ENCODE measurements at regions not wholly inside any gene's neighbourhood (a gene's known extent, or its start where the extent isn't known, plus 50 kb on each side); places are given as distances from the start of the nearest gene placed in this dataset.

DNA sequence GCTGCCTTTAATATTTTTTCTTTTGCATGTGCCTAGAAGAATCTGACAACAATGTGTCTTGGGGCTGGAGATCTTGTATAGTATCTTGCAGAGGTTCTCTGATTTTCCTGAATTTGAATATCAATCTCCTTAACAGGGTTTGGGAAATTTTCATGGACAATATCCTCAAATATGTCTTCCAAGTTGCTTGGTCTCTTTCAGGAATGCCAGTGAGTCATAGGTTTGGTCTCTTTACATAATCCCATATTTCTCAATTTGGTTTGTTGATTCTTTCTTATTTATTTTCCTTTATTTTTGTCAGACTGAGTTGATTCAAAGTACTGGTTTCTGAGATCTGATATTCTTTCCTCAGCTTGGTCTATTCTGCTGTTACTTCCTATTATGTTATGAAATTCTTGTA is 208.7 kb upstream of the GLI3 start:
- DNase-seq (ENCODE audit: low spot score) = no peak

DNA sequence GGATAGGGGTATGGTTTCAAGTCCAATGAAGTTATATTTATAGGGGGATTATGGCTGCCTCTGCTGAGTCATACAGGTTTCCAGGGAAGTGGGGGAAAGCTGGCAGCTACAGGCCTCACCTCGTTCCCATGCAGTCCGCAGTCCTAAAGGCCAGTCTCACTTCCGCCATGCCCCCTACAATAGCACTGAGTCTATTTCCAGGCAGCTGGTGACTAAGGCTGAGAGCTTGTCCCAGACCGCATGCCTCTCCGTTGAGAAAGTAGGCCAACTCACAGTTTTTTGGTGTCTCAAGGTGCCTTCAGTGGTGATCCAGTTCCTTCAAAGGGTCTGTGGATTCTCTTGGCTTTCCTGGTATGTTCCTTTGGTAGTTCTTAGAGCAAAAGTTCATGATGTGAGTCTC is 203.9 kb upstream of the GLI3 start:
- no peak for DNase-seq (ENCODE audit: low spot score)

DNA sequence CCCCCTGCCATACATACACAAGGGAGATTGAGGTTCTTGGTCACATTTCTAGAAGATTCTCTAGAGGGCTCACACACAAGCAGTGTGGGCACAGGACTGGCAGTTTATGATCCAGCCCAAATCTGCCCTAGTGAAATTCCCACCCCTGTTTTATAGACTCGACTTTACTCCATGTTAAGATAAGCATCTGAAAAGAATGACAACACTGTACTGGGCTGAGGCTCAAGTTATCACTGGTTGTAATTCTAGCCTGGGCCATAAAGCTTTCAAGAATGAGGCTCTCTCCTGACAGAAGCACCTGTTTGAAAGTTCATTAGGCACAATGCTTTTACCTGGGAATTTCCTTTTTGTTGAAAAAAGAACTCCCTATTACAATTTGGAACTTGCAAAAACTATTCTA is 195.6 kb upstream of the GLI3 start:
- no peak for DNase-seq (ENCODE audit: low spot score)

DNA sequence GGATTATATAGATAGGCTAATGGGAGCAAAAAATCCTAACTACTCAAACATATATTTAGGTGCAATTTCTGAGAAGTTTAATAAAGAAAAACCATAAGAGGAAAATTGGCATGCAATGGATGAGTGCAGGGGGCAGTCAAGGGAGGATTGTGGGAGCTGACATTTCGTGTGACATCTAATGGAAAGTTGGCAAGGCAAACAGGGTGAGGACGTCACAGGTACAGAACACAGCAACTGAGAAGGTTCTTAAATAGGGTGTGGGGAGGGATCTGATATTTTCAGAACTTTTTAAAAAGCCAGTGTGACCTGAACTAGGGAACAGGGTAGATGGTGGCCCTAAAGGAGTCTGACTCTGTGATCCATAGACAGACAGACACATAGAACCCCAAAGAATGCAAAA is 194.9 kb upstream of the GLI3 start:
- DNase-seq (ENCODE audit: low spot score) = no peak

DNA sequence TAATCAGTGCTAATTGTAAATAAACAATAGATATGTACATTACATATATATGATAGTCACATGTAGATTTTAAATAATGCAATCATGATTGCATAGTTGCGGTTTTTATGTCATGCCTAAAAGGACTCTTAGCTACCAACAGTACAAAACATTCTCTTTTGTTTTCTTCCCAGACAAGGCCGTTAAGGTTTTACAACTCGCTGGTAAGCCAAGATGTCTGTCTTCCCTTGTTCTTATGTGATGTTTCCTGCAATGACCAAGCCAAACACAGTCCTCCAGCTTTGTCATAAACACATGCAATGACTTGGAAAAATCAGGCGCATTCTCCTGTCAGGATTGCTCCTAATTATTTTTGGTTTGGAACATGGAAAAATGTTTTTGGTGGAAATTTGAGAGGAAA is 192.3 kb upstream of the GLI3 start:
- no peak for DNase-seq (ENCODE audit: low spot score)

DNA sequence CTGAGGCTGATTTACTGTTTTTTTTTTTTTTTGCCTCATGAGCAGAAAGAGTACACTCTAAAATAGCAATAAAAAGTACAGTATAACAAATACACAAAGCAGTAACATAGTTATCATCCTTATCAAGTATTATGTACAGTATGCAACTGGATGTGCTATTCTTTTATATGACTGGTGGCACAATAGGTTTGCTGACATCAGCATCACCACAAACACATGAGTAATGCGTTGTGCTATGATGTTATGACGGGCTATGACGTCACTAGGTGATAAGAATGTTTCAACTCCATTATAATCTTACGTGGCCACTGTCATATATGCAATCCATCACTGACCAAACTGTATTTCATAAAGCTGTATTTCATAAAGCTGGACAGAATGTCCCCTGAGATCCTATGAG is 189.2 kb upstream of the GLI3 start:
- no peak for DNase-seq (ENCODE audit: low spot score)

DNA sequence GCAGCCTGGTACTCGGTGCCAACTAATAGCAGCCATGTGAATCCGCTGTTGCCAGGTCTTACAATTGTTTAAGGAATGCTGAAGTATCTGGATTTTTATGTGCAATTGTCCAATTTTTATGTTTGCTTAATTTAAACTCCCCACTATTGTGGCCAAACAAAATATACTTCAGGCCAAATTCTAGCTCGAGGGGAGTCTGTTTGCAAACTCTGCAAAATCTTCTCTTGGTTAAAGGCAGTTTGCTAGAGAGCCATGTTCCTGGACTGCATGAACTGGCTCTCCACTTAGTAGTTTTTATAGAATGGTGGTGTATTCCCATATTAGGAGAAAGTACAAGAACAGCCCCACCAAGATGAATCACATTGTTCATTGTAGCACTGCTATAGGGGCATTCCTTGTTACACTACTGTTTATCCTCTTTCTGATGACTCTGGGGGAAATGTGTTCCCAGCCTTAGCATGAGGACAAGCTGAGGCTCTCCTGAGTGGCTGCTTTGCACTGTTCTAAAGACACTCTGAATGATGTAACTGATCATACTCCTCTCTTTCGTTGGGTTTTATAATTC is 178.0 kb upstream of the GLI3 start:
- DNase-seq (ENCODE audit: low spot score) = no peak

DNA sequence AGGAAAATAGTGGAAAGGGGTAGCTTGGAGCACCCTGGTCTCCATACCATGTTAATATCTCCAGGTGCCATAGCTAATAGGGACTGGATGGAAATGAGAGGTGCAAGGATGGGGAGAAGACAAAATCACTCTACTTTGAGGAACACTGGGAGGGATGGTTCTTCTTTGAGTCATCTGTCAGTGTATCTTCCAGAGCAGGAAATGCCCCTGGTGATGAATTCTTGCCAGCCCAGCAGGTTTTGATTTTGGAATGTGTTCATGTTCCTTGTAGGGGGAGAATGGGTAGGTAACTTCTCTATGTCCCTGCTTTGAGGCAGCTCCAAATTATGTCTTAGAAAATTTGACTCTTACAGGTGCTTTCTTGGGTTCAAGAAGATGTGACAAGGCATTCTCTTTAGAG is 177.0 kb upstream of the GLI3 start:
- no peak for DNase-seq (ENCODE audit: low spot score)

DNA sequence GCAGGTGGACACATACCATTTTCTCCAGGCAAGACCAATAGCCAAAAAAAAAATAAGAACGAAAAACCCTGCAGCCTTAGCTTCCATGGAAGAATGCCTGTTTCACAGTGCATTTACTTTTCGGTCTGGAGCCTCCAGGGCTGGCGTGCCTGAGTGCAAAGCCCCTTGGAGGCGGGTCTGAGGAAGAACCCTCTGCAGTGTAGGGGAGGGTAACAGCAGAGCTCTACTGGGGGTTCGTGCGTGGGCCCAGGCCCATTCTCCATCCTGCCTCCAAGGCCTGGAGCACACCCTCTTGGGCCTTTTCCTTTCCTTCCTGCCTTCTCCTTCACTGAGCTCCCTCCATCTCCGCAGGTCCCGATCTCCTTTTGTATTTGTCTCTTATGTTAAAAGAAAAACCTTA is 172.3 kb upstream of the GLI3 start:
- no peak for DNase-seq (ENCODE audit: low spot score)

DNA sequence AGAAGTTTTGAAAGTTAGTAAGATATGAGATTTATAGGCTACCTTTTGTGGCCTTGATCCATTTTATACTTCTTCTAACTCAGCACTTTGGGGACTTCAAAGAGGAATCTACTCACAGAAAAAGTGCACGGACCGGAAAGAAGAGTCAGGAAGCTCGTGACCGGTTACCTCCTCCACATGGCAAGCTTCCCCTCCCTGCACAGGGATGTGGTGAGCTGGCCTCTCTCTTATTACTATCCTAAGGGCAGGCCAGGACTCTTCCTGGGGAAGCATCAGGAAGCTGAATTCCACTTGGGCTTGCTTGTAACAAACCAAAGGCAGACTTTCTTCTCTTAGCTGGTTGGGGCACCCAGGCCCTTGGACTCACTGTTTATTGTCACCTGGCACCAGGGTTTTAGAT is 170.8 kb upstream of the GLI3 start:
- DNase-seq (ENCODE audit: low spot score) = no peak

DNA sequence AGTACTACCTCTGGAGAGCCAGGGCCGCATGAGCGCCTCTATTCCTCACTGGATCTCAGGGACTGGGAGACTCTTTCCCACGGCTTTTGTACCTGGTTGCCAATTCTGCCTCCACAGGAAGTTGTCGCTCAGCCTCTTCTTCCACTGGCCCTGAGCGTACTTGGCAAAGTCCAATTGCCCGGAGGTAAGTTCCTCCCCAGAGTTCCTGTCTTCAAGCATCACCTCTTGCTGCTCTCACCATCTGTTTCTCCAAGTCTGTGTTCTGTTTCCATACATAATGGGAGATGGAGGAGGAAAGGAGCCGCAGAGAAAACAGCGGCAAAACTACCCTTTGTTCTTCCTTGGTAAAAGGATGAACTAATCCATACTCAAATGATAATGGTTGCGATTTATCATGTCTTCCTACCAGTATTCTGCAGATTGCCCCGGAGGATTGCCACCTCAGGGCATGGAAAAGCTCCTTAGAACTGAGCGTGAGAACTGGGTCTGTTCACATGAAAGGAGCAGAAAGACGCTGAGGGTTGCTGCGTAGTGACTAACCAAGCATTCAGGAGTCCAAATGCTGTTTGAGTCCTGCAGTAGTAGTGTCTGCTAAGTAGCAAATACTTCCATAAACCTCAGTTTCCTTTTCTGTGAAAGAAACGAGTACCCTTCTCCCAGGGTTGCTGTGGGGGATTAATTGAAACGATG is 170.2 kb upstream of the GLI3 start:
- DNase-seq (ENCODE audit: low spot score) = no peak

DNA sequence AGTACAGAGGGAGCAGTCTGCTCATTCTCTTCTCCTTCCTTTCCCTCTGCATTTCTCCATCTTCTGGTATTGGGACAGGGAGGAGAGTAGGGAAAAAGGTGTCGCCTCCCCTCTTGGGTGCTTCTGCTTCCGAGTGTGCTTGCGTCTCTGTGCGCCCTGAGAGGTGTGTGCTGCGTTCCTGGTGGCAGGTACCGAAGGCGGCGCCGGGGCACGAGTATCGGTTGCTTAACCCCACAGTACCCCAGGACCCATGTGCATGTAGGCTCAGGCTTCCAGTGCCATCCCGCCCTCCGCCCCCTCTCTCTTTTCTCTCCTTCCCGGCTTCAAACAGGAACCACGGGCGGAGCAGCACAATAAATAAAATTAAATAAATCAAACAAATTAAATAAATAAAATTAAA is 169.3 kb upstream of the GLI3 start:
- no peak for DNase-seq (ENCODE audit: low spot score)

DNA sequence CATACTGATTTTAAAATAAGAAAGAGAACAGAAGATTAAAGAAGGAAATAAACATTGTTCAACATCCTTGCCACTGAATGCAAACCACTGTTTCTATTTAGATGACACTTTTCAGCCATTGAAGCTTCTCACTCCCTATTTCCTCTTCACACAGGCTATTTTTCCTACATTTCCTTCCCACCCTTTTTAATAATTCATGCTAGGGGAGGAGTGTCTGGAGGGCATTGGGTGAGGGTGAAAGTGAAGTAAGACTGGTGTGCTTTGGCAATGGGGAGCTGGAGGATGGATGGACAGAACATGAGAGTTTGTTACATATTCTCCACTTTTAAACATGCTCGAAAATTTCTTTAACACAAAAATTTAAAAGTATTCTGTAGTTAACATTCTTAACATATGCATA is 168.8 kb upstream of the GLI3 start:
- DNase-seq (ENCODE audit: low spot score) = no peak

DNA sequence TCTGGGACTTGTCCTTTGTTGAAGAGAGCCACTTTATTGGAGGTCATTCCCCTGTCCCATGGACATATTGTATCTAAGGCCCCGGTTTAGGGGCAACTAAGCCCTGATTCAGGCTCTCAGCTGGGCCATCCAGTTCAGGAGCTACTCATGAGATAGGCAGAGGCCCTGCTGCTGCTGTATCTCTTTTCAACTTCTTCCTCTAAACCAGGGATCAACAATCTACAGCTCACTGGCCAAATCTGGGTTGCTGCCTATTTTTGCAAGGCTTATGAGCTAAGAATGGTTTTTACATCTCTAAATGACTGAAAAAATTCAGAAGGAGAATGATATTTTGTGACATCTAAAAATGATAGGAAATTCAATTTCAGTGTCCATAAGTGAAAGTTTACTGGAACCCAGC is 166.8 kb upstream of the GLI3 start:
- DNase-seq (ENCODE audit: low spot score) = no peak

DNA sequence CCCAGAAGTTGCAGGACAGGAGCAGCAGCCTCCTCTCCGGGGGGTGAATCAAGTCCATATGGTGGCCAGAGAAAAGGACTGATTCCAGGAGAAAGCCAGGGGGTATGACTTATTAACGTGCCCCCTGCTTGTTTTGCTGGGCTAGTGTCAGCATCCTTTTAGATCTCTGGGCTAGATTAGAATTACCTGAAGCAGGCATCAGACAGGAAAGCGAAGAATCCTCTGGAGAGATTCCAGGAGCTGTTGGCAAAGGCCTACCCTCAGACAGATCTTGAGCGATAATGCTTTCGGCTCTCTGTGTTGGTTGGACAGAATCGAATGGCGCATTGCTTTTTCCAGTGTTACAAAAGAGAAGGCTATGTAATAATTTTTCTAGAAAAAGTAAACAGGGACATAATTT is 164.0 kb upstream of the GLI3 start:
- no peak for DNase-seq (ENCODE audit: low spot score)

DNA sequence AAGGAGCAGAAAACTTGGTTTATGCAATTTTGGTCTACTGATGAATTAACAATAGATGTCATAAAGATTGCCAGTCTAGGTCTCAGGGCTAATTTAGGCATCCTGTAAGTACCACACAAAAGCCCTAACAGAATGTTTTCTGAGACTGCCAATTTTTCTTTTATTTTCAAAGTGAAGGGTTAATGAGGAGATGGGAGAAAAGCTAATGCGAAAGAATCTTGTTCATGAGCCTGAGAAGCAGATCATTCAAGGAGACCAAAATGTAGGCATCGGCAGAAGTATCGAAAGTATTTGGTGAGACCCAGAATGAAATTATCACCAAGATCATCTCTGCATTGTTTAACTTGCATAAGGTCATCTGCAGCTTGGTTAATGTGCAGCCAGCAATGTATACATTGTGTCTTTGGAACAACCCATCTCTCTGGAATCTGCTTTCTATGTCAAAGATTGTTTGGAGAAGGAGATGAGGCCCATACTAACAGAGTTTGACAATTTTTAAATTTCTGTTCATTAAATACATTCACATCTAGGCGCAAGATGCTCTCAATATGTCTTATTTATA is 163.3 kb upstream of the GLI3 start:
- DNase-seq (ENCODE audit: low spot score) = no peak

DNA sequence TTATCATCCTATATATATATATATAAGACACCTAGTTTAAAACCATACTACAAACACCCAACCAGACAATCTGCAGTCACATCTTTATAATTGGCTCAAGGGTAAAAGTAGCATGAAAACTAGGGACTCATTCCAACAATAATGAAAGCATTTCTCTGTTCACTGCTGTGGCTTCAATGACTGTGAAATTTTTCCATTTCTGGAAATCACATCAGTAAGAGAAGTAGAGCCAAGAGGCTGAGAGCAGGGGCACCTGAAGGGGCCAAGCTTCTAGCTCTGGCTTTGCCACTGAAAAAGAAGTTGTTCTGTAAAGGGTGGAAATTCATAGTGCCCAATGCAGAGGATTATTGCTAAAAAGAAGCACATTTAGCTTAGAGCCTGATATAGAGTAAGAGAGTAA is 158.6 kb upstream of the GLI3 start:
- no peak for DNase-seq (ENCODE audit: low spot score)

DNA sequence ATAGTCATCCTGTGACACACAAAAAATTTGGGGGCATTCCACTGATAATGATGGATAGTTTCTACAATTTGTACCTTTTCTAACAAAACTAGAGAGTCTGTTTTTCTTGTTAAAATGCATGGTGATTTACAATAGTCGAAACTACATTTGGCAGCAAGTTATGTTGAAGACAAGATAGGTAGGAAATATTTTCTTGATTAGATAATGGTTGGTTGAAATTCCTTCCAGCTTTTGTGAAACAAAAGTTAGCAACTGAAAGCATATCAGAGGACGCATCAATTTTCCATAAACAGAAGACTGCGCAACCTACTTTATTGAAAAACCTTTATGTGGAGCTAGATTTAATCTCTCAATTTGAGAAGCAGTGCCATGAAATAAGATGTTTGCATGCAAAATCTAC is 155.8 kb upstream of the GLI3 start:
- DNase-seq (ENCODE audit: low spot score) = no peak

DNA sequence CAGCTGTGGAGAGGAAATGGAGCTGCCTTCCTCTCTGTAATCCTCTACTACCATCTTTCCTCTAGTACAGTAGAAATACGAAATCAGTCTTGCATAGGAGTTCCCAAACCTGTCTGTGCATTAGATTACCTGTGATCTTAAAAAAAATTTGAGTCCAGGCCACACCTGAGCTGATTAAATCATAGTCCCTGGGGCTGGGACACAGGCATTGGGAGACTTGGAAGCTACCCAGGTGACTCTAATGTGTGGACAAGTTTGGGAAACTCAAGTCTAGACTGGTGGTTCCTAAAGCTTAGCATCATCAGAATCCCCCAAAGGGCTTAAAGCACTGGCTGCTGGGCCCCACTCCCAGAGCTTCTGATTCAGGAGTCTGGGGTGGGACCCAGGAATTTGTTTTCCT is 152.7 kb upstream of the GLI3 start:
- DNase-seq (ENCODE audit: low spot score) = no peak

DNA sequence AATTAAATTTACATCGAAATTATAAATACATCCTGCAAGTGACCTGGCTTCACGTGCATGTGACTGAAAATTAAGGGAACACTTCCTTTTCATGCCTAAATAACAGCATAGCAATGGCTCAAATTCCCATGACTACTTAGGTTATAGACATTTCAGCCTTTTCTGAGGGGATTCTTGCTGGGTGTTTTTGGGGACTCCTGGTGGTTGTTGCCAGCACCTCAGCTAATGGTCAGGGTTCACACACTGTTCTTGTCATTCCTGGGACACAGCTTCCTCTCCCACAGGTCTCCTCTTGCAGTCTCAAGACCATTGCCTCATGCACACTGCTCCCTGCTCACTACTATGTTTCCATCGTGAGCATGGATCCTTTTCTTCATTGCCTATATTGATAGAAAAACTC is 148.9 kb upstream of the GLI3 start:
- DNase-seq (ENCODE audit: low spot score) = no peak

DNA sequence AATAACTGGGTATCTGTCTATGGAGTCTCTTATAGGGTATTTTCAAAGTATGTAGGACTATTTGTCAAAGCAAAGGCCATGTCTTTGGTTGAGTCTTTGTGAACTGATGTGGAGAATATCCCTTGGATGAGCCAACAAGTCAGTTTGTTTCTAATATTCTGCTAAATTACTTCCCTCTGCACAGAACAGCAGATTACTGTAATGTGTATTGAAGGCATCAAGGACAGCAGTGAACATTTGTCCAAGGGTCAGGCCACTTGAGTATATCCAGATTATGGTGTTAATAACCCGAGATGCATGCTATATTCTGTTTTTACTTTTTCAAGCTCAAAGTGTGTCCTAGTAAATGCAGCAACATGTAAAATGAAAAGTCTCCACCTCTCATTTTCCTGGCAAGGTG is 144.2 kb upstream of the GLI3 start:
- DNase-seq (ENCODE audit: low spot score) = no peak

DNA sequence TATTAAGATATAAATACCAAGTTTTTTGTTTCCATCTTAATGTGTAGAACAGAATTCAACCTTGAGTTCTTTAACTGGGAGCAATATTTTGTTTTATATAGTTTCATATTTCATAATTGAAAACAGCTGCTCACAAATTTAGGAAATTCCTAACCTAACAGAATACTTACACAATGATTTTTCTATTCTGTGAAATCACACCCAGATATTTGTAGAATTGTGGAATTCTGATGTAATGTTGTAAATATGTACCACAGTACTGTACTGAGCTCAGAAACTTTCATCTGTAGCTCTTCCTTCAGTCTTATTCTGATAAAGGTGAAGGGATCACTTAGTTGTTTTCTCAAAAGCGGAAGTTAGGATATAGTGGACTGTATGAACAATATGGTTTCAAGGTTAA is 143.4 kb upstream of the GLI3 start:
- peak; percentile 64 for DNase-seq (ENCODE audit: low spot score)

DNA sequence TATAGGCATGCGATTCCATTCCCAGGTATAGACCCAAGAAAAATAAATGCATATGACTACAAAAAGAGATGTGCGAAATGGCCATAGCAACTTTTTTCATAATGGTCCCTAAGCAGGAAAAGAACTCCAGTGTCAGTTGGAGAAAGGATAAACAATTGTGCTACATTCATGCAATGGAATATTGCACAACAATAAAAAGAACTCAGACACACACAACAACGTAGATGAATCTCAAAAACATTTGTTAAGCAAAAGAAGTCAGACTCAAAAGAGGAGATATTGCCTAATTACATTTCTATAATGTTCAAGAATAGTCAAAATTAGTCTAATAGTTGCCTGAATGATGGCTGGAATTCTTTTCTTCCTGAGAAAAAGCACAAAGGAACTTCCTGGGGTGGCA is 141.1 kb upstream of the GLI3 start:
- no peak for DNase-seq (ENCODE audit: low spot score)

DNA sequence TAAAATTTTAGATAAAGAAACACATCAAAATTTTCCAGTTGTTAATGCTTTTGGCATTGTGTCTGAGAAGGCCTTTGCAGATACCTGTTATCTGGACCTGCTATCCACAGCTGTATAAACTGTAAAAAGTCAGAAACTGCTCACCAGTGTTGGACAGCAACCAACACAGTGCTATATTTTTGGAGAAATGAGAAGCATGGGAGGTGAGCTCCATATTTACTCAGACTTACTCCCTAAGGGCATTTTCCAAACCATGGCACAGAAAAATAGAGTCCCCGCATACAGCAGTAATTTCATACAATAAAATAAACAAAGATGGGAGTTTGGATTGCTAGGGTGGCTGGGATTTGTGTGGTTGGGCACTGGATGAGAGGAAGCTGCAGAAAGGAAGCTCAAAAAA is 136.3 kb upstream of the GLI3 start:
- no peak for DNase-seq (ENCODE audit: low spot score)
